Stimulated activated CD8-positive, alpha-beta memory T cell treated with anti-CD3 and anti-CD28 coated beads, Interleukin-4, amount 100 ng/mL, for 48 hours (primary cell): ENCODE measurements at regions not wholly inside any gene's neighbourhood (a gene's known extent, or its start where the extent isn't known, plus 50 kb on each side); places are given as distances from the start of the nearest gene placed in this dataset.

Experiments used
- DNase-seq: peaks from one replicate; pipeline ENCODE4 v3.0.0-alpha.2; 2020

- no peak for DNase-seq
Observed at GRCh38 chr16:6560306-6561100, 772.1 kb upstream of the RBFOX1 start.

- no peak for DNase-seq
Observed at GRCh38 chr16:6558661-6559060, 774.0 kb upstream of the RBFOX1 start.

- DNase-seq, result no peak
Observed at GRCh38 chr16:6558126-6558525, 774.5 kb upstream of the RBFOX1 start.

- DNase-seq, result no peak
Observed at GRCh38 chr16:6557353-6558023, 775.2 kb upstream of the RBFOX1 start.

GRCh38 chr16:6549415-6549814 lies 783.2 kb upstream of the RBFOX1 start:
- no peak for DNase-seq

- DNase-seq, result no peak
Observed at GRCh38 chr16:6548507-6548906, 784.1 kb upstream of the RBFOX1 start.

- DNase-seq, result no peak
Observed at GRCh38 chr16:6547131-6547530, 785.5 kb upstream of the RBFOX1 start.

GRCh38 chr16:6545329-6545728 lies 787.3 kb upstream of the RBFOX1 start:
- DNase-seq, result no peak

GRCh38 chr16:6541267-6541666 lies 791.4 kb upstream of the RBFOX1 start:
- DNase-seq, result no peak

GRCh38 chr16:6536411-6536810 lies 796.2 kb upstream of the RBFOX1 start:
- no peak for DNase-seq

GRCh38 chr16:6531067-6531466 lies 801.6 kb upstream of the RBFOX1 start:
- DNase-seq, result no peak

GRCh38 chr16:6528217-6528616 lies 804.4 kb upstream of the RBFOX1 start:
- no peak for DNase-seq

- no peak for DNase-seq
Observed at GRCh38 chr16:6527646-6528045, 805.0 kb upstream of the RBFOX1 start.

GRCh38 chr16:6524501-6524900 lies 808.1 kb upstream of the RBFOX1 start:
- no peak for DNase-seq

GRCh38 chr16:6517020-6517720 lies 815.5 kb upstream of the RBFOX1 start:
- no peak for DNase-seq

- DNase-seq, result no peak
Observed at GRCh38 chr16:6512512-6512911, 820.1 kb upstream of the RBFOX1 start.

GRCh38 chr16:6510261-6510660 lies 822.4 kb upstream of the RBFOX1 start:
- DNase-seq, result no peak

- DNase-seq, result no peak
Observed at GRCh38 chr16:6499413-6499812, 833.2 kb upstream of the RBFOX1 start.

GRCh38 chr16:6498858-6499257 lies 833.8 kb upstream of the RBFOX1 start:
- no peak for DNase-seq

- DNase-seq, result no peak
Observed at GRCh38 chr16:6496996-6497395, 835.6 kb upstream of the RBFOX1 start.

GRCh38 chr16:6495486-6496210 lies 837.0 kb upstream of the RBFOX1 start:
- DNase-seq, result no peak

GRCh38 chr16:6494716-6495115 lies 837.9 kb upstream of the RBFOX1 start:
- no peak for DNase-seq

- DNase-seq, result no peak
Observed at GRCh38 chr16:6493555-6493954, 839.1 kb upstream of the RBFOX1 start.
